GM13976 (cell line): ENCODE measurements at regions not wholly inside any gene's neighbourhood (a gene's known extent, or its start where the extent isn't known, plus 50 kb on each side); places are given as distances from the start of the nearest gene placed in this dataset.

Source experiments
- DNase-seq: peaks from one replicate; pipeline ENCODE4 v3.0.0; 2012; ENCODE audit warnings: low spot score
- CTCF ChIP-seq: IDR thresholded peaks from 2 replicates; pipeline ENCODE4 v1.5.1; 2012; ENCODE audit warnings: borderline replicate concordance, mild to moderate bottlenecking; ENCODE audit not compliant: insufficient read depth; ENCODE audit errors: extremely low read depth, missing control alignments, control extremely low read depth
- in situ Hi-C: fragments of 300-500 bp; cut with MboI; formaldehyde crosslinking; loops from one replicate; pipeline ENCODE4 v1.12.0; 2022; ENCODE audit warnings: low sequenced_read_pairs, mixed read lengths, inconsistent platforms; ENCODE audit not compliant: unreplicated experiment

- no peak for TF ChIP-seq CTCF
- in situ Hi-C loops = no loop called here
These were observed 71.3 kb upstream of the LRRN2 start for GRCh38 chr1:204756811-204757210.

GRCh38 chr1:204758601-204759000 is 73.1 kb upstream of the LRRN2 start:
- DNase-seq = no peak
- in situ Hi-C loops = no loop called here
- no peak for TF ChIP-seq CTCF

More at GRCh38 chr1:204756811-204757210, 71.3 kb upstream of the LRRN2 start:
- no peak for DNase-seq

GRCh38 chr1:204760350-204760749 is 74.8 kb upstream of the LRRN2 start:
- no peak for TF ChIP-seq CTCF
- DNase-seq = no peak
- in situ Hi-C loops = no loop called here

GRCh38 chr1:204760757-204761156 is 75.2 kb upstream of the LRRN2 start:
- TF ChIP-seq CTCF = no peak
- DNase-seq = no peak
- in situ Hi-C loops = no loop called here

- in situ Hi-C loops = no loop called here
- TF ChIP-seq CTCF = peak; percentile 68
- peak; percentile 81 for DNase-seq
These were observed 78.4 kb upstream of the LRRN2 start for GRCh38 chr1:204763773-204764427.

GRCh38 chr1:204769997-204770396 is 84.5 kb upstream of the LRRN2 start:
- TF ChIP-seq CTCF = no peak
- DNase-seq = no peak
- in situ Hi-C loops = no loop called here
